H1 (cell line): ENCODE measurements at regions not wholly inside any gene's neighbourhood (a gene's known extent, or its start where the extent isn't known, plus 50 kb on each side); places are given as distances from the start of the nearest gene placed in this dataset.

Experiments used
- CHD2 ChIP-seq: IDR thresholded peaks from 2 replicates; pipeline ENCODE4 v1.6.1; 2012; ENCODE audit warnings: low read length, improper control_type of control experiment
- CHD7 ChIP-seq: fragments of 300-600 bp; sonication (generic); IDR thresholded peaks from 2 replicates; pipeline ENCODE4 v1.7.1; 2012; ENCODE audit warnings: low read length, moderate library complexity, mild to moderate bottlenecking, inconsistent platforms; ENCODE audit not compliant: insufficient replicate concordance
- CREB1 ChIP-seq: IDR thresholded peaks from 2 replicates; pipeline ENCODE4 v1.6.1; 2012; ENCODE audit warnings: inconsistent platforms
- CTCF ChIP-seq, 3 experiments: IDR thresholded peaks; 1 replicate in 2 of 3; 2 replicates in 1 of 3; pipeline versions ENCODE4 v1.5.1 to v1.6.1; 2011; ENCODE audit warnings: low read length in 3 of 3, mild to moderate bottlenecking in 3 of 3, inconsistent platforms in 2 of 3, low read depth in 1 of 3, moderate library complexity in 1 of 3; ENCODE audit not compliant: insufficient read depth in 1 of 3; ENCODE audit errors: control extremely low read depth in 1 of 3
- EP300 ChIP-seq, 2 experiments: IDR thresholded peaks; 1 replicate in 1 of 2; 2 replicates in 1 of 2; pipeline ENCODE4 v1.6.1; 2011 to 2012; ENCODE audit warnings: low read depth in 2 of 2, low read length in 2 of 2, mild to moderate bottlenecking in 2 of 2, borderline replicate concordance in 1 of 2, inconsistent platforms in 1 of 2, moderate library complexity in 1 of 2
- HDAC6 ChIP-seq: IDR thresholded peaks from one replicate; pipeline ENCODE4 v1.7.1; 2012; ENCODE audit warnings: low read depth, mild to moderate bottlenecking, inconsistent platforms, low read length, moderate library complexity

- TF ChIP-seq CTCF (IDR thresholded peaks at IDR 0.05; ENCODE audit: control extremely low read depth in 1 of 3, insufficient read depth in 1 of 3, low read depth in 1 of 3, low read length in 3 of 3), result no peak
- no peak for TF ChIP-seq CHD2
- no peak for TF ChIP-seq EP300 (IDR thresholded peaks at IDR 0.05; ENCODE audit: borderline replicate concordance in 1 of 2, low read depth in 2 of 2, low read length in 2 of 2)
- TF ChIP-seq CREB1, result no peak
- no peak for TF ChIP-seq HDAC6
- TF ChIP-seq CHD7, result no peak
These were observed 281.3 kb upstream of the ZP4 start (continued) for GRCh38 chr1:238171985-238172384.
